SJSA1 (cell line): ENCODE measurements at regions not wholly inside any gene's neighbourhood (a gene's known extent, or its start where the extent isn't known, plus 50 kb on each side); places are given as distances from the start of the nearest gene placed in this dataset.

Source experiments
- DNase-seq, 2 experiments: peaks; one replicate each; pipeline ENCODE4 v3.0.0-alpha.2; 2015 to 2020; ENCODE audit warnings: low spot score in 2 of 2, low read depth in 1 of 2
- H3K27ac ChIP-seq: fragments of 250-450 bp; sonication (Bioruptor Pico); 2 replicates; pipeline ENCODE4 v1.5.1; 2020; ENCODE audit warnings: mild to moderate bottlenecking, moderate library complexity
- H3K27me3 ChIP-seq: fragments of 250-450 bp; sonication (Bioruptor Pico); replicated peaks from 2 replicates; pipeline ENCODE4 v1.5.1; 2020; ENCODE audit warnings: mild to moderate bottlenecking, moderate library complexity
- H3K36me3 ChIP-seq: fragments of 250-450 bp; sonication (Bioruptor Pico); 2 replicates; pipeline ENCODE4 v1.5.1; 2020; ENCODE audit warnings: mild to moderate bottlenecking
- H3K4me1 ChIP-seq: fragments of 250-450 bp; sonication (Bioruptor Pico); replicated peaks from 2 replicates; pipeline ENCODE4 v1.6.1; 2021; ENCODE audit warnings: mild to moderate bottlenecking
- H3K4me3 ChIP-seq: fragments of 250-450 bp; sonication (Bioruptor Pico); 2 replicates; pipeline ENCODE4 v1.5.1; 2020; ENCODE audit warnings: mild to moderate bottlenecking
- H3K9me3 ChIP-seq: fragments of 250-450 bp; sonication (Bioruptor Pico); replicated peaks from 2 replicates; pipeline ENCODE4 v1.5.1; 2020; ENCODE audit warnings: mild to moderate bottlenecking

- no peaks in the 10 kb centered on the region for H3K36me3 ChIP-seq
- H3K9me3 ChIP-seq = no peaks in the 10 kb centered on the region
- no peak for DNase-seq
- H3K4me1 ChIP-seq = no peaks in the 10 kb centered on the region
- H3K27me3 ChIP-seq = no peaks in the 10 kb centered on the region
- H3K27ac ChIP-seq = no peak overlapping the region
- H3K4me3 ChIP-seq = no peak overlapping the region
These were observed 849.7 kb downstream of the BCL11A start for GRCh38 chr2:59703796-59704195.

GRCh38 chr2:59702026-59702425, 851.4 kb downstream of the BCL11A start:
- DNase-seq = no peak
- Histone ChIP-seq H3K4me3 (no peak overlapping the region), H3K27ac (no peak overlapping the region), H3K36me3 (no peaks in the 10 kb centered on the region), H3K27me3 (no peaks in the 10 kb centered on the region), H3K4me1 (no peaks in the 10 kb centered on the region), H3K9me3 (no peaks in the 10 kb centered on the region)

DNA sequence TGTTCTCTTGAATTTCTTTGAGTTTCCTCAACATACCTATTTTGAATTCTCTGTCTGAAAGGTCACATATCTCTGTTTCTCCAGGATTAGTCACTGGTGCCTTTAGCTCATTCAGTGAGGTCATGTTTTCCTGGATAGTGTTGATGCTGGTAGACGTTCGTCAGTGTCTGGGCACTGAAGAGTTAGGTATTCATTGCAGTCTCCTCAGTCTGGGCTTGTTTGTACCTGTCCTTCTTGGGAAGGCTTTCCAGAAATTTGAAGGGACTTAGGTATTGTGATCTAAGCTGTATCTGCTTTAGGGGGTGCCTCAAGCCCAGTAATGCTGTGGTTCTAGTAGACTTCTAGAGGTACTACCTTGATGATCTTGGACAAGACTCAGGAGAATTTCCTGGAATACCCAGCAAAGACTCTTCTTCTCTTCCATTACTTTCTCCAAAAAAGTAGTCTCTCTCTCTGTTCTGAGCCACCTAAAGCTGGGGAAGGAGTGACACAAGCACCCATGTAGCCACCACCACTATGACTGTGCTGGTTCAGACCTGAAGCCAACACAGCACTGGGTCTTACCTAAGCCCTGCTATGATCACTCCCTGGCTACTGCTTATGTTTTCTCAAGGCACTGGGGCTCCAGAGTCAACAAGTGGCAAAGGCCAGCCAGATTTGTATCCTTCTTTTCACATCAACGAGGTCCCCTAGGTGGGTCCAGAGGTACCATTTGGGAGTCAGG, 852.0 kb downstream of the BCL11A start:
- no peaks in the 10 kb centered on the region for H3K36me3 ChIP-seq
- H3K9me3 ChIP-seq = no peaks in the 10 kb centered on the region
- H3K27me3 ChIP-seq = no peaks in the 10 kb centered on the region
- H3K27ac ChIP-seq = no peak overlapping the region
- DNase-seq = no peak
- H3K4me1 ChIP-seq = no peaks in the 10 kb centered on the region
- H3K4me3 ChIP-seq = no peak overlapping the region

GRCh38 chr2:59694176-59694575, 859.3 kb downstream of the BCL11A start:
- DNase-seq = no peak
- Histone ChIP-seq H3K27ac (no peak overlapping the region), H3K4me3 (no peak overlapping the region), H3K4me1 (no peaks in the 10 kb centered on the region), H3K9me3 (no peaks in the 10 kb centered on the region), H3K27me3 (no peaks in the 10 kb centered on the region), H3K36me3 (no peaks in the 10 kb centered on the region)

DNA sequence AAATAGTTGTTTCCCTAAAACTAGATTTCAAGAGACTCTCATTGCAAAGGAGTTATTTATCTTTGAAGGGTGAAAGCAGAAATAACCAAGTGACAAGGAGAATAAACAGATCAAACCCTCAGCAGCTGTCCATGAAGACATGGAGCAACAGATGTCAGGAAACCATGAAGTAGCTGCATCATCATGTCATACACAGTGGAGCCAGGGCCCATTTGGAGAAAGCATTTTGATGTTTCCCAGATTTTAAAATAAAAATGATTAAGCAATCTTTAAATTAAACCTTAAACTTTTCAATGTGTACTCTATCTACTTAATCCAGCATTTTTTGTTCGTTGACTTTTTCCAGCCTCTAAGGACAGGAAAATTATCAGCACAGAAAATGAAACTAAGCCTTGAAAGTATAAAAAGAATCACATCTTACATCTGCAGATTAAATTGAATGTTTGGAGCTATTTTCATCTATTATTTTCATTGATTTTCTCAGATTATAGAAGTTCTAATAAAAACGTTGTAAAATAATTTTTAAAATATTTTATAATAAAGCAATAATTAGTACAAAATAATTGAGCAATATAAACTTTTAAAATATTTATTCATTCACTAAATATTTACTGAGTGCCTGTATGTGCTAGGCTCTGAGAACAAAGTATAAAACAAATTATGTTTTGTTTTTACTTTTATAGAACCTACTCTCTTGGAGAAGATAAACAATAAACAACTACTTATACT, 860.1 kb downstream of the BCL11A start:
- DNase-seq = no peak
- H3K27me3 ChIP-seq = no peaks in the 10 kb centered on the region

DNA sequence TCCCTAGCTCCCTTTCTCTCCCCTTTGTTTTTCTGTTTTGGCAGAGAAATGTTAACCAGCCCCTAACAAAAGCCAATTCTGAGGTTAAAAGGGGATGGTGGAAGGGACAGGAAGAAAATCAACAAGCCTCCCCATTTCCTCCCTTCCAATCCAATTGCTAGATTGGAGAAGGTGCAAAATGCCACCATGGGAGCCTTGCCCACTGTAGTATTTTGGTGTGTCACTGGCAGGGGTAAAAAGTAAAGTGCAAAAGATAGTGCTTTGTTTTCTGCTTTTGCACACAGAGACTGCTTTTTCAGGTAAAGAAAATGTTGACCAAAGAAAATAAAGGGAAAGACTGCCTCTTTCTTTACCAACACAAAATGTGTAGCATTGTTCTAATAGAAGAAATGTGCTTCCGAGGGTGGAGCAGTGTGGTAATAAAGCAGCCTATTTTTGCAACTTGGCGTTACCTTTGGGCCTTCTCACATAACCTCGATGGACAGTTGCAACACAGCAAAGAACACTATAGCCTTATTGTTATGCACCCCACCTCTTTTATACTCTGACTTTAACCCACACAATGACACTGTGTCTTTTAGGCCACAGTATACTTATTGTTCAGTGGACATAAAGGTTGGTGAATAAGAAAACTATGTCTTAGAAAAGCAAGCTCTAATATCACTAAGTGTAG, 861.8 kb downstream of the BCL11A start:
- H3K27ac ChIP-seq = no peak overlapping the region
- H3K9me3 ChIP-seq = no peaks in the 10 kb centered on the region
- H3K27me3 ChIP-seq = no peaks in the 10 kb centered on the region
- H3K36me3 ChIP-seq = no peaks in the 10 kb centered on the region
- H3K4me3 ChIP-seq = no peak overlapping the region
- DNase-seq = no peak
- no peaks in the 10 kb centered on the region for H3K4me1 ChIP-seq

More for the DNA sequence above, 860.1 kb downstream of the BCL11A start:
- no peaks in the 10 kb centered on the region for H3K36me3 ChIP-seq
- H3K4me1 ChIP-seq = no peaks in the 10 kb centered on the region
- no peak overlapping the region for H3K27ac ChIP-seq
- no peak overlapping the region for H3K4me3 ChIP-seq
- no peaks in the 10 kb centered on the region for H3K9me3 ChIP-seq

DNA sequence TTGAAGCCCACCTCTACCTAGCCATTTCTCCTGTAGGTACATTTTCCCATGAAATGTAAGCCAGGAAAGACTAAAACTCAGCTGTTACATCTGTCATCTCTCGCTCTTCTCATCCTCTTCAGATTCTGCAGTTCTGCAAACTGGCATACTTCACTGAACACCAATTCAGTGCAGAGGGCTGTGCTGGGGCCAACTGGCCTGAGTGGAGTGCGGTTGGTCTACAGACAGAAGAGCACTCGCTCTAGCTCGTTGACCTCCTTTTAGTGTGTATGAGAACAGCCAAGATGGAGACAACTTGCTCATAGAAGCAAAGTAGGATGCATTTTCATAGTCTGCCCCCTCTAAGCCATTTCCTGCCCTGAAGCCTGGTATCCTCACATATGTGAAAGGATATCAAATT, 862.6 kb downstream of the BCL11A start:
- Histone ChIP-seq H3K36me3 (no peaks in the 10 kb centered on the region), H3K27me3 (no peaks in the 10 kb centered on the region), H3K4me1 (no peaks in the 10 kb centered on the region), H3K27ac (no peak overlapping the region), H3K9me3 (no peaks in the 10 kb centered on the region), H3K4me3 (no peak overlapping the region)
- no peak for DNase-seq

GRCh38 chr2:59684771-59685166, 868.7 kb downstream of the BCL11A start:
- H3K27me3 ChIP-seq = no peaks in the 10 kb centered on the region
- H3K36me3 ChIP-seq = no peaks in the 10 kb centered on the region
- no peaks in the 10 kb centered on the region for H3K4me1 ChIP-seq
- H3K4me3 ChIP-seq = no peak overlapping the region
- H3K9me3 ChIP-seq = no peaks in the 10 kb centered on the region
- H3K27ac ChIP-seq = no peak overlapping the region
- no peak for DNase-seq

- Histone ChIP-seq H3K9me3 (no peaks in the 10 kb centered on the region), H3K4me3 (no peak overlapping the region), H3K36me3 (no peaks in the 10 kb centered on the region), H3K4me1 (no peaks in the 10 kb centered on the region), H3K27ac (no peak overlapping the region), H3K27me3 (no peaks in the 10 kb centered on the region)
- DNase-seq = no peak
These were observed 869.2 kb downstream of the BCL11A start for GRCh38 chr2:59684116-59684770.

DNA sequence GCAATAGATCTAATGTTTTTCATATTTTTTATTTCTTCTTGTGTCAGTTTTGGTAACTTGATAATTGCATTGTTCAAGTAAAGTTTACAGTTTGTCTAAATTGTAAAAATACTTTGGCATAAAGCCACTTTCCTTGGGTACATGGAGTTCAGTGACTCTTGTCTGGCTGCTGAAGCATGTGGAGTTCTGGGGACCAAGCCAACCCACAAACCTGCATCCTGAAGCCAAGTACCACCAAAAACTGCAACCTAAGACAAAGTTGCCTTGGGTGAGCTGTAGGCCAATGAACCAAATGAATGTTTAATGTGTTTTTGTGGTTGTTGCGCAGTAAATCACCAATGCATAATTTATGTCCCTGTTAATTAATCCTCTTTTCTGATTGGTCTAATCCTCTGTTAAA, 872.6 kb downstream of the BCL11A start:
- Histone ChIP-seq H3K4me3 (no peak overlapping the region), H3K27me3 (no peaks in the 10 kb centered on the region), H3K27ac (no peak overlapping the region), H3K36me3 (no peaks in the 10 kb centered on the region), H3K4me1 (no peaks in the 10 kb centered on the region), H3K9me3 (no peaks in the 10 kb centered on the region)
- no peak for DNase-seq

GRCh38 chr2:59677158-59677557, 876.3 kb downstream of the BCL11A start:
- no peak for DNase-seq
- no peaks in the 10 kb centered on the region for H3K9me3 ChIP-seq
- no peak overlapping the region for H3K27ac ChIP-seq

GRCh38 chr2:59674100-59674499, 879.4 kb downstream of the BCL11A start:
- Histone ChIP-seq H3K27me3 (no peaks in the 10 kb centered on the region), H3K4me3 (no peak overlapping the region), H3K27ac (no peak overlapping the region), H3K36me3 (no peaks in the 10 kb centered on the region), H3K9me3 (no peaks in the 10 kb centered on the region), H3K4me1 (no peaks in the 10 kb centered on the region)
- DNase-seq = no peak

More at GRCh38 chr2:59677158-59677557, 876.3 kb downstream of the BCL11A start:
- Histone ChIP-seq H3K36me3 (no peaks in the 10 kb centered on the region), H3K4me3 (no peak overlapping the region), H3K27me3 (no peaks in the 10 kb centered on the region), H3K4me1 (no peaks in the 10 kb centered on the region)

- no peaks in the 10 kb centered on the region for H3K27me3 ChIP-seq
- DNase-seq = no peak
- H3K36me3 ChIP-seq = no peaks in the 10 kb centered on the region
- no peak overlapping the region for H3K27ac ChIP-seq
- H3K4me1 ChIP-seq = no peaks in the 10 kb centered on the region
- H3K9me3 ChIP-seq = no peaks in the 10 kb centered on the region
- H3K4me3 ChIP-seq = no peak overlapping the region
These were observed 888.4 kb downstream of the BCL11A start for GRCh38 chr2:59665021-59665420.
